ENCODE measurements at regions not wholly inside any gene's neighbourhood (a gene's known extent, or its start where the extent isn't known, plus 50 kb on each side); places are given as distances from the start of the nearest gene placed in this dataset.

DNA sequence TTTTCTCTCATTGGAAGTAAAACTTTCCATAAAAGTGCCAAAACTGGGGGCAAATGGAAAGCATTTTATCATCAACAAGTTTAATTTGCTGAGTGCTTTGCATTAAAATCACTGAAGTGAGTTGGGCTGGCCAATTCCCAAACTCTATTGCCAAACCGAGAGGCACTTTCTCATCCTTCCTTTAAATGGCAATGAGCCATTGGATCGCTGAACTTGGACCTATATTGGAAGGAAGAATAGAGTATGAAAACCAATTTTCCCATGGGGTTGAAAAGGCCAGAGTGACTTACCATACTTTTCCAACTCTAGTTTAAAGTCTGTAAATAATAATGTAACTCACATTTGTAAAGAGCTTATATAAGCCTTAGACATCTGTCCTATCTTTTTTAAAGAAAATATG, 189.1 kb upstream of the C1orf87 start:
- Histone ChIP-seq H3K9me1 (ENCODE audit: control insufficient read depth, extremely low read depth, insufficient read depth, low read length) (no peaks in the 10 kb centered on the region), H2AFZ (ENCODE audit: control insufficient read depth, low read length) (no peak overlapping the region), H3K9ac (ENCODE audit: control insufficient read depth, extremely low read depth, insufficient read depth, low read length) (no peak overlapping the region), H4K20me1 (ENCODE audit: control insufficient read depth, extremely low read depth, insufficient read depth, low read length) (no peaks in the 10 kb centered on the region), H3K4me1 (ENCODE audit: control insufficient read depth, extremely low read depth, insufficient read depth, low read length) (no peaks in the 10 kb centered on the region), H3K9me3 (ENCODE audit: control insufficient read depth, low read depth, low read length) (no peaks in the 10 kb centered on the region), H3K27ac (ENCODE audit: control insufficient read depth, insufficient read depth, low read length) (no peak overlapping the region), H3K36me3 (ENCODE audit: control insufficient read depth in 2 of 2, extremely low read depth in 1 of 2, insufficient read depth in 2 of 2, low read length in 2 of 2) (no peaks in the 10 kb centered on the region), H3K4me3 (ENCODE audit: control insufficient read depth in 2 of 3, extremely low read depth in 1 of 3, insufficient read depth in 2 of 3, low read depth in 1 of 3, low read length in 3 of 3) (no peak overlapping the region), H3K27me3 (ENCODE audit: control insufficient read depth, extremely low read depth, insufficient read depth, low read length) (no peaks in the 10 kb centered on the region), H3K4me2 (ENCODE audit: control insufficient read depth, extremely low read depth, insufficient read depth, low read depth, low read length) (no peak overlapping the region), H3K79me2 (ENCODE audit: control insufficient read depth, insufficient read depth, low read length) (no peaks in the 10 kb centered on the region)
- DNase-seq (ENCODE audit: low read depth, low spot score) (no peak), FAIRE-seq (no peak)
- dilution Hi-C loops (cut with MboI; ENCODE audit: extremely low pct_ligation_motif_present, low sequenced_read_pairs): no loop called here
- no peak for TF ChIP-seq EZH2 (IDR thresholded peaks at IDR 0.05; ENCODE audit: low read length)
- TF ChIP-seq, protein P1, sequence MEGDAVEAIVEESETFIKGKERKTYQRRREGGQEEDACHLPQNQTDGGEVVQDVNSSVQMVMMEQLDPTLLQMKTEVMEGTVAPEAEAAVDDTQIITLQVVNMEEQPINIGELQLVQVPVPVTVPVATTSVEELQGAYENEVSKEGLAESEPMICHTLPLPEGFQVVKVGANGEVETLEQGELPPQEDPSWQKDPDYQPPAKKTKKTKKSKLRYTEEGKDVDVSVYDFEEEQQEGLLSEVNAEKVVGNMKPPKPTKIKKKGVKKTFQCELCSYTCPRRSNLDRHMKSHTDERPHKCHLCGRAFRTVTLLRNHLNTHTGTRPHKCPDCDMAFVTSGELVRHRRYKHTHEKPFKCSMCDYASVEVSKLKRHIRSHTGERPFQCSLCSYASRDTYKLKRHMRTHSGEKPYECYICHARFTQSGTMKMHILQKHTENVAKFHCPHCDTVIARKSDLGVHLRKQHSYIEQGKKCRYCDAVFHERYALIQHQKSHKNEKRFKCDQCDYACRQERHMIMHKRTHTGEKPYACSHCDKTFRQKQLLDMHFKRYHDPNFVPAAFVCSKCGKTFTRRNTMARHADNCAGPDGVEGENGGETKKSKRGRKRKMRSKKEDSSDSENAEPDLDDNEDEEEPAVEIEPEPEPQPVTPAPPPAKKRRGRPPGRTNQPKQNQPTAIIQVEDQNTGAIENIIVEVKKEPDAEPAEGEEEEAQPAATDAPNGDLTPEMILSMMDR (optimal IDR thresholded peaks at IDR 0.05 in 1 of 3, IDR thresholded peaks at IDR 0.05 in 1 of 3, conservative IDR thresholded peaks at IDR 0.05 in 1 of 3; ENCODE audit: extremely low read depth in 1 of 3, insufficient read depth in 2 of 3, low read length in 3 of 3): no peak

DNA sequence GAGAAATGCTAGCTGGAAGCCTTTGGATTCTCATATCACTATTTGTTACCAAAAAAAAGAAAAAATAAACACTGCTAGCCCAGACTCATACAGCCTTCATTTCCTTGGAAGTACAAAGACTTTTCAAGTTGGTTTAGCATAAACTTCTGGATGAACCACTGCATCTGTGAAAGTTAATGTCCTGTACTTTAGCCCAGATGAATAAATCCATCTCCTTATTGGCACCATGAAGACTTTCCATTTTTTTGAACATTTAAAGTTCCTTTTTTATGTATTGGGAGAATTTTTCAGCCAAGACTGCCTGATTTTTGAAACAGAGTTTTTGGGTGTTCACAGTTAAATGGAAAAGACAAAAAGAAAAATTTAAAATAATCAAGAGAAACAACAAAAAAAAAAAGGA, 184.0 kb upstream of the C1orf87 start:
- H3K4me3 ChIP-seq (ENCODE audit: control insufficient read depth in 2 of 3, extremely low read depth in 1 of 3, insufficient read depth in 2 of 3, low read depth in 1 of 3, low read length in 3 of 3): no peak overlapping the region
- H3K36me3 ChIP-seq (ENCODE audit: control insufficient read depth in 2 of 2, extremely low read depth in 1 of 2, insufficient read depth in 2 of 2, low read length in 2 of 2): no peaks in the 10 kb centered on the region
- dilution Hi-C loops (cut with MboI; ENCODE audit: extremely low pct_ligation_motif_present, low sequenced_read_pairs): no loop called here
- H3K79me2 ChIP-seq (ENCODE audit: control insufficient read depth, insufficient read depth, low read length): no peaks in the 10 kb centered on the region
- H3K4me1 ChIP-seq (ENCODE audit: control insufficient read depth, extremely low read depth, insufficient read depth, low read length): no peaks in the 10 kb centered on the region
- FAIRE-seq (no peak), DNase-seq (ENCODE audit: low read depth, low spot score) (no peak)
- TF ChIP-seq, protein P1 (optimal IDR thresholded peaks at IDR 0.05 in 1 of 3, IDR thresholded peaks at IDR 0.05 in 1 of 3, conservative IDR thresholded peaks at IDR 0.05 in 1 of 3; ENCODE audit: extremely low read depth in 1 of 3, insufficient read depth in 2 of 3, low read length in 3 of 3): no peak
- TF ChIP-seq EZH2 (IDR thresholded peaks at IDR 0.05; ENCODE audit: low read length): no peak
- H3K27ac ChIP-seq (ENCODE audit: control insufficient read depth, insufficient read depth, low read length): no peak overlapping the region
- no peaks in the 10 kb centered on the region for H3K9me1 ChIP-seq (ENCODE audit: control insufficient read depth, extremely low read depth, insufficient read depth, low read length)
- H4K20me1 ChIP-seq (ENCODE audit: control insufficient read depth, extremely low read depth, insufficient read depth, low read length): no peaks in the 10 kb centered on the region
- no peak overlapping the region for H3K9ac ChIP-seq (ENCODE audit: control insufficient read depth, extremely low read depth, insufficient read depth, low read length)
- H3K27me3 ChIP-seq (ENCODE audit: control insufficient read depth, extremely low read depth, insufficient read depth, low read length): no peaks in the 10 kb centered on the region
- H2AFZ ChIP-seq (ENCODE audit: control insufficient read depth, low read length): no peak overlapping the region
- no peaks in the 10 kb centered on the region for H3K9me3 ChIP-seq (ENCODE audit: control insufficient read depth, low read depth, low read length)
- H3K4me2 ChIP-seq (ENCODE audit: control insufficient read depth, extremely low read depth, insufficient read depth, low read depth, low read length): no peak overlapping the region

All from keratinocyte (primary cell).